GM21737 (cell line): ENCODE measurements at regions not wholly inside any gene's neighbourhood (a gene's known extent, or its start where the extent isn't known, plus 50 kb on each side); places are given as distances from the start of the nearest gene placed in this dataset.

Experiments
- ATAC-seq: cut with Tn5 transposase; IDR thresholded peaks from one replicate; pipeline ENCODE4 v1.9.1; 2021; ENCODE audit warnings: mild to moderate bottlenecking, moderate library complexity; ENCODE audit not compliant: unreplicated experiment

DNA sequence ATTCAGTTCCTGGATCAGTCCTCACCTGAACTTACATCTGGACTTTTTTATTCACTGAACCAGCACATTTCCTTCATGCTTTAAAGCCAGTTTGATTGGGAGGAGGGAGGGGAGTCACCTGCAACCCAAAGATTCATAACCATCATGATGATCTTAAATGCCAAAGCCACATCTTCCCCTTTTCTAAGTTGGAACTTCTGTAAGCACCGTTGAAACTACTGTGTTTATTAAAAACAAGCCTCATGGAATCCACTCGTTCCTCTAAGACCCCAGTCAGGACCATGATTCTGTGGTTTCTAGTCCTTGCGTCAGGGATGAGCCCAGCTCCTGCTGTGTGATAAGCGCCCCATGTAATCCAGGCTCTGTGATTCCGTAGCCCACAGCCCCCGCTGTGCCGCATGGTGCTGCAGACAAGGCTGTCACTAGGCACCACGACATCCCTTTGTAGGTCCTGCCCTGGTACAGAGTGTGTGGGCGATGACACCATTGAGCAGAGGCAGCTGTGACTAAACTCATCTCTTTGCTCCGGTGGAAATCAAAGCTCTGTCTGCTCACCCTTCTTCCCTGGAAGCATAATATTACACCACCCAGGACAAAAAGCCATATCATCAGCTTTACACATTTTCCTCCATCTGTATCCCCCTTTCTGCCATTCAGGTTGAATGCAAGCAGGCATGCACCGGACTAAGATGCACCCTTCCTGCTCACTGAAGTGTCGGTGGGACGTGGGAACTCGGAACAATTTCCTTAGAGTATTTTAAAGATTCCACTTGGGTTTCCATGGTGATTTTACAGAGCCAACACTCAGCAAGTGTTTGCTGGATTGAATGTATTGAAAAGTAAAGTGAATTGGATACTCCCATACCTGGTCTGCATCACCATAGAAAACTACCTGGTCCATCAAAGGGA lies 132.0 kb upstream of the FSTL4 start:
- no peak for ATAC-seq

DNA sequence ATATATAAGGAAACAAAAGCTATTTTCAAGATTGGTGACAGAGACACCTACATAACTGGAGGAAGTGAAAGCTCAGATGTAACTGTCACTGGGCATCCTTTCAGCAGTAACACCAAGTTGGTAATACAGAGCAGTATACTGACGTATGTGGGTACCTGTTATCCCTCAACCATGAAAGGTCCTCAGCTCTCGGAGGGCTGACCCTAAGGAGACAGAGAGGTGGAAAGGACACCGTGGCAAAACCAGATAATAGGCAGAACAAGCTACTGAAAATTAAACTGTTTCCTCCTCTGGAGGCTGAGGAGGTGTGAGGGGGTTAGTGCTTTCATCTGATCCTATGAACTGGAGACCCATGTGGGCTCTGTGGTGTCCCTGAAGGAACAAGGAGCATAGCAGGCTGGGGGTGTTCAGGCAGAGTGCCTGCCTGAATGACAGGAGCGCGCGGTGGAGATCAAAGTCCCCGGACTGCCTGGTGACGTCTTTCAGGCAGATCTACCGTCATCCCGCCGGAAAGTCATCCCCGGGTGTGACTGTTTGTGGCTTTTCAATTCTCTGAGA lies 130.2 kb upstream of the FSTL4 start:
- no peak for ATAC-seq

DNA sequence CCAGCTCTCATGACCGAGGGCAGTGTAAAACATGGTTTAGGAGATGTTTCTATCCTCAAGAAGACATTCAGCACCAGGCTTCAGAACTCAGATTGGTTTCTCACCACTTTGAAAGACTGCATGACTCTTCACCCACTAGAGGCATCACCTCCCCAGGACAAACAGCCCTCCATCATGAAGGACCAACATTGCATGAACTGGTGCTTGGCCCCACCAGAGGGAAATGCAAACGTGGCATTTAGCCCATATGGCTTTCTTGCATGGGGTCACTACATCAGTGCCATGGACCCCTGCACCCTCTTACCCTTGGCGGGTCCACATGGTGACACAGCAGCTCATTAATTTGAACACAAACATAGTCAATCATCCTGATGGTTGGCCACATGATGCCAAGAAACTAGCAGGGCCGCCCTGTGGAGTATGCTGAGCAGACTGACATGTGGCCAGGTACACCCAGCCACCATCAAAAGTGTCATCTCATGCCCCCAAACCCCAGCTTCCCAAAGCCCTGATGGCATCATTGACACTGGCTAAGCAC lies 129.5 kb upstream of the FSTL4 start:
- ATAC-seq = no peak

DNA sequence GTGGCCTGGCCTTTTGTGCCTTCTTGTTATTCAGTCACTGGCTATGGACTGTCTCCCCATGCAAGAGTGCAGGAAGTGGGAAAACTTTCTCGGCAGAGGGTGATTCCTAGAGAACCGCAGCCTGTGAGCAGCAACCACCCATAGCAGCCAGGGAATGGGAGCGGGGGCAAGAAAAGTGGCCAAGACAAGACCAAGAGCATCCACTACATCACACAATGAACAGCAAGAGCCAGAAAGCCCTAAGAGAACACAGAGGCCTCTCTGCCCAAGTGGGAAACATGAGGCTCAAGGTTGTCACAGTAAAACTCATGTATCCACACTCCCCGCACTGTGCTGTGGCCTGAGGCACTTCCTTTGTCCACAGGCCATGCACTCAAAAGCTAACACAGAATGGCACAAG lies 129.1 kb upstream of the FSTL4 start:
- no peak for ATAC-seq

DNA sequence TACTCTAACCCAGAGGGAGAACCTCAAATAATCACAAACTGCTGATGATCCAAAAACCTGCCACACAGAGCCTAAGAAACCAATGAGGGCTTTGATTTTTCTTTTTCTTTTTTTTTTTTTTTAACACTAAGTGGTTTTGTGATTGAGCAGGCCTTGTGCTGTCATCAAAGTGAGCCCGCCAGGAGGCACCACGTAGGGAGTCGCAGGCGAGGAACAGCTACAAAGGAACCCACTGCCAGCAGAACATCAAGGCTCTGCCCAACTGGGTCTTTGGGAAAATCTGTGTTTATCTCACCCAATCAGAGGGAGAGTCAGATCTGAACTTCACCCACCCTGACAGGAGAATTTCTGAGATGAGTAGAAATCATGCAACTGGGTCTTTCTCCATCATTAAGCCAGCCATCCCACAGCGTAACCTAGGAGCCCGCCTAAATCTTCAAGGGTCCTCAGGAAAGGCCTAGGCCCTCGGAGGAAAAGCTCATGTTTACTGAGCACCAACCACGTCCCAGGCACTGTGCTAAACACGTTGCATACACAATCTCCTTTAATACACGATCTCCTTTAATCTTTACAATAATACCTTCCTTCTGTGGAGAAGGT lies 126.9 kb upstream of the FSTL4 start:
- ATAC-seq = no peak

DNA sequence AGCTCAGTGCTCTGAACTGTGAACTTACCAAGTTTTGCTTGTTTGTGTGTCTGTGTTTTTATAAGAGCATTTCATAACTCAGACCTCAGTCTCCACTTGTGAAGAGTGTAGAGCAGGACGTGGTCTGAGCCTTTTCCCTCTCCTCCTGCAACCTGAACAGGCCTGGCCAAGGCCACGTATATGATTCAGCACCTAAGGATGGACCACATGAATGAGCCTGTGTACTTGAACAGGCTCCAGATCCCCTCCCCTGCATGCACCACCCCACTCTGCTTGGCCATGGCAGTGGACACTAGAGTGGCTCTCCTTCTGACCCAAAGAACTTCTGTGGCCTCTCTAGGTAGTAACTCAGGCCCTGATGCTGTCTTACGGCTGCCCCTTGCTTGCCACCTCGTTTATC lies 125.9 kb upstream of the FSTL4 start:
- ATAC-seq = no peak

DNA sequence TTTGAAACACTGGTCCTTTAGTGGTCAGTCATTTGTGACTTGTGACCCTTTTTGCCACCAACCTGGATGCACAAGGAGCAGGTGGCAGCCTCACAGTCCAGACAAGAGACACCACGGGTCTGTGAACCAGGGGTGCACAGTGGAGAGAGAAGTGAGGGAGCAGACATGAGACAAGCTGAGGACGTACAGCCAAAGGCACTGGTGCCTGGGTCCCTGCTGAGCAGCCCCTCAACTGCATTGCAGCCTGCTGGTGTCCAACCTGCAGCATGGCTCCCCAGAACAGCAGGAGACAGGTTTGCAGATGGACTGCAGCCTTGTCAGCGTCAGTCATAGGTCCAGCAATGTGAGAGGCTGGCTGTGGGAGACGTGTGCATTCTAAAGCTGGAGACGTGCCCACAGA lies 124.2 kb upstream of the FSTL4 start:
- no peak for ATAC-seq

DNA sequence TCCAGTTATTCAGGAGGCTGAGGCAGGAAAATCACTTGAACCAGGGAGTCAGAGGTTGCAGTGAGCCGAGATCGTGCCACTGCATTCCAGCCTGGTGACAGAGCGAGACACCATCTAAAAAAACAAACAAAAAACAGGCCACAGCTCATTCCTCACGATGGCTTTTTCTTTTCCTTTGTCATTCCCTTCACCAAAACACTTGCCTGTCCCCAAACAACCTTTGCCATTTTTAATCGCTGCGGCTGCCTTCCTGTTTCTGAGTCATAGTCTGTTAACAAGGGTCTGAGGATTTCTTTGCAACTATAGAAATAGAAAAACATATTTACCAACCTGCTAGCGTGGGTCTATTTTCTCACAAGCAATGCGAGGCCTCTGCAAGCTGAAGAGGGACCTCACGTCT lies 123.0 kb upstream of the FSTL4 start:
- ATAC-seq = no peak

DNA sequence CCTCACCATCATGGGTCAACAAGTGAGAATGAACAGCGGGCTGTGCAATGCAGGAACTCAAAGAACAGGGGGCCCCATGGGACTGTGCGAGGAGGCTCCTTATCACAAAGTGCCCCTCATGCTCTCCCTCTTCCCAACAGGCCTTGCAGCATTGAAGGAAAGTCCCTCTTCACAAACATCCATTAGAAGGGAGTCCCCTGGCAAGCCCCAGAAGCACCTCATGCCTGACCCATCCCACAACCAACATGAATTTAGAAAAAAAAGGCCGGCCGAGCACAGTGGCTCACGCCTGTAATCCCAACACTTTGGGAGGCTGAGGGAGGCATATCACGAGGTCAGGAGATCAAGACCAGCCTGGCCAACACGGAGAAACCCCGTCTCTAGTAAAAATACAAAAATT lies 122.6 kb upstream of the FSTL4 start:
- no peak for ATAC-seq

DNA sequence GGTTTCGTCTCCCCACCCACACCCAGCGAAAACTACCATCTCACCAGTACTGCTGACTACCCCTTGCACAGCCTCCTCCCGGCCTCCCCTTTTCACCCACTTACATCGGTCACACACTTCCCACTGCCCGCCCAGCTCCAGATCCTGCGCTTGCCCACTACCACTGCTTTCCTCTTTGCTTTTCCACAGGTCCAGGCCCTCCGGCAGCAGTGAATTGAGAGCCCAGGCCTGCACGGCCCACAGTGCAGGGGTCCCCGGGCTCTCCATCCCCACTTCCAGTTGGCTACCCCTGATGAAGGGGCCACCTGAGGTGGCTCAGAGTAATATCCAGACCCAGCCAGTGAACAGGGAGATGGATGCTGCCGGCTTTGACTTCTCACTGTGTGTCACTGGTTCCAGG lies 120.2 kb upstream of the FSTL4 start:
- no peak for ATAC-seq

DNA sequence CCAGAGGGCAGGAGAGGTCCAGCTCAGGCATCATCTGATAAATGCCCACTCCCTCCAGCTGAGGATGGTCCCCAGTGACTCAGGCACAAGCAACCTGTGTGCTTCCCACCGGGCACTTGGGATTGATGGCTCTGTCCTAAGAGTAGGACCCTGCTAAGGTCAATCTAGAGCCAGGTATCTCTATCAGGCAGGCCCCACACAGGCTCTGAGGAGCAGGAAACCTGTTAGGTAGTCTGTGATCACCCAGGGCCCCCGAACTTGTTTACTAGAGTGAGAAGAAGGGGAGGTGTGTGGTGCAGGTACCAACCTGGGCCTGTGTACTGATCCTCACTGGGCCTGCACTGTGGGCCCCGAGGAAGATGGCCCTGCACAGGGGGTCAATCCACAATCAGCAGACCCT lies 119.6 kb upstream of the FSTL4 start:
- ATAC-seq = no peak

DNA sequence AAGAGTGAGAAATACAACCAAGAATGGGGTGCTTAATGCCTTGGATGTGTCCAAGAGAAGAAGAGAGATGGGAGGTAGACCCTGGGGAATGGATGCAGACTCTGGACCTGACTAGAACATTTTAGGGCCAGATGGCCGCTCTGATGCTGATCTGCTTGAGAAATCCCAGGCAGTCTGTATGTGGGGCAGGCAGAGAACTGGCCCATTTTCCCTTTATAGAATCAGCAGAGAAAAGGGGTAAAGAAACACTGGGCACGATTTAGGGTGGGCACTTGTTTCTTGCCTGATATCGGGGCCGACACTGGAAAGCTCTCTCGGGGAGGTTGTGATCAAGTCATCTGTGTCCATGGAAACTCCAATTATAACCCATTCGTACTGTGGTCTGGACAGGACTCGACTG lies 118.5 kb upstream of the FSTL4 start:
- no peak for ATAC-seq

DNA sequence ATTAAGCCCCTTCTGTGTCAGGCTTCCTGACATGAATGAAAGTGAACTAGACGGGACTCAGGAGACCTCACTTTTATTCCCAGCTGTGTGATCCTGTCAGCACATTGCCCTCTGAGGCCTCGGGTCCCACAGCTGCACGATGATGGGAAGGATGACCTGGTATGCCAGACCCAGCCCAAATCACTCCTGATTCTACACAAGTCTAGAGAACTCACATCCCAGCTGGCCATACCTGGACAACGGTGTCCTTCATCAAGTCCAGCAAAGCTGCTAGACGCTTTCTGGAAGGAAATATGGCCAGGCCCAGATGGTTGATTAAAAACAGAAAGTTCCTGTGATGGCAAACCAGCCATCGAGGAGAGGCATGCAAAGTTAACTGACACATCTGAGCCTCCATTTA lies 118.0 kb upstream of the FSTL4 start:
- no peak for ATAC-seq

DNA sequence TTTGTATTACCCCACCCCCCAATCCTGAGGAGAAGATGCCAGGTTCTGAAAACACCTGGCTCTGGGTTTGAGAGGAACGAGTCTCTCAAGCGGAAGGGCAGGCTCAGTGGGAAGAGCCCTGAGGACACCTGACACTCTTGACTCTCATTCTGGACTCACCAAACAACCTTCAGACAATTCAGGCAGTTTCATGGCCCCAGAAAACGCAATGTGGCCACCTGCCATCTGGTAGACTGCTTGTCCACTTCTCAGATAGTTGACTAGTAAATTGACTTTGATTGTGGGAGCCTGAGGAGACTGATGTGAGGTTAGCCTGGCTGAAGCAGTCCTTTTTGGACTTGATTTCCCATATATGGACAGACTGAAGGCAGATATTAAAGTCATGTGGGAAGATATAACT lies 117.5 kb upstream of the FSTL4 start:
- ATAC-seq = no peak

DNA sequence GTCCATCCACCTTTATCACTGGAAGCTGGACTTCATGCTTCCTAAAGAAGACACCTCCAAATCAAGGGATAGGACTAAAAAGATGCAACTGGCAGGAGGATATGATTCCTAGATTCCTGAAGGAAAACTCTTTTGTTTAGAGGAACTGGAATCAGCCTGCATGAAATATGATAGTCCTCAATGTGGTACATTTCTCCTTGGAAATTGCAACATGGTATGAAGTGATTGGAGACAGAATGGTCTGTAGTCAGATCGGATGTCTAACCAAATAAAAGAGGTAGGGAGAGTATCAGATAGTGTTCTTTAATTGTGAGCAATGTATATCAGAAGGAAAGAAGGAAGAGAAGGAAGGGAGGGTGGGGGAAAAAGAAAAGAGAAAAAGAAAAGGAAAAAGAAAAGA lies 116.1 kb upstream of the FSTL4 start:
- no peak for ATAC-seq

DNA sequence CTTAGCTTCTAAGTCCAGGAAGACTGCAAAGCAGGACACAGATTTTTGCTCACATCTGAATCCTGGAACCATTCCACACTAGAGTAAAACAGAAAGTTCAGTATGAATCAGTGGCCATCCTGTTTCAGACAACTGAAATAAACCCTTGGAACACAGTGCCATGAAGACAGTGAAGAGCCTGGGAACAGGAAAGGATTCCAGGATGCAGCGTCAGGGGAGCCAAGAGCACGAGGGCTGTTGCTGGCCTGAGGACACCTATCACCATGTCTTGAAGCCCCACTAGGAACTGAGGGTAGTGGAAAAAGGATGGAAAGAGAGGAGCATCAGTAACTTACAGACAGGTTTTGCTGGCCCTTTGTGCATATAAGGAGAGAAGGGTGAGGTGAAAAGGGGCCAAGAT lies 115.3 kb upstream of the FSTL4 start:
- no peak for ATAC-seq

DNA sequence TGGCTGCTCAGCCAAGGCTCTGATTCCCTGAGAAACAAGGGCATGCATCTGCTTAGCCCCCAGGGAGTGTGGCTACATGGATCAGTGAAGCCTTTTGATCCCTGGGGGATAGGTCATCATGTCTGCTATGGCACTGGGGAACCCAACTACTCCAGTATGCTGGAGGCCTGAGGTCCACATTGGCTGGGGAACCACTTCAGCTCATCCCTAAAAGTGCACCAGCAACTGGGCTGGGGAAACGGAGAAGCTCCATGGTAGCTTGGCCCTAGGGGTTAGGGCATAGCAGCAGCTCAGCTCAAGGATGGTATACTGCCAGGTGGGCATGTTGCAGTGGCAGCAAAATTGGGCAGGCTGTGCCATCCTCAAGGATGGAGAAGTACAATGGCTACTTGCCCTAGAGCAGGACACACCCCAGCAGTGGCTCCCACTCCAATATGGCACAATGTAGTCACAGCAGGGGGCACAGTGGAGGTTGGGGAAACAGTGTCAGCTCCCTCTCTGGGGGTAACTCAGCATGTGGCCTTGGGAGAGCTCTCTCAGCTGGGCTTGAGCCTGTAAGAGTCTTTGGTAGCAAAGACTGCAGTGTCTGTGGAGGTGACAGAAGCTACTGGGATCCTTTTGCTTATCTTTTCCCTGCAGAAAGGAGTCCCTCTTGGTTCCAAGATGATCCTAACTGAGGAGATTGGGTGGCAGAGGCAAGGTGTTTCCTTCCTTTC lies 111.5 kb upstream of the FSTL4 start:
- ATAC-seq = no peak

DNA sequence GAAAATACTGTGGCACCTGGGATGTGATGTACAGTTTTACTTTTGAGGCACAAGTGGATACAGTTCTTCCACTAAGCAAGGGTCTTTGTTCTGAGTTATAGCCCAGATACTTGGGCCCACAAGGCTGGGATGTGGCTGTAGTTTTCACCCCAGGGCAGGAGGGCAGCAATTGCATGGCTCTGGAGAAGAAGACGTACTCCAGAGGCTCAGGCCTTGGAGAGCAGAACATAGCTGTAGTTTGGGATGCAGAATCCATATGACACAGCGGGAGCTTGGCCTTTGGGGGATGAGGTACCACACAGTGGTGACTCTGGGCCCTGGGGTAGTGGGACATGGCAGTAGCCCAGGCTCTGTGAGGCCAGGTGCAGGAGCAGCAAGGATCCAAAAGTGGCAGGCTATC lies 110.8 kb upstream of the FSTL4 start:
- ATAC-seq = no peak

DNA sequence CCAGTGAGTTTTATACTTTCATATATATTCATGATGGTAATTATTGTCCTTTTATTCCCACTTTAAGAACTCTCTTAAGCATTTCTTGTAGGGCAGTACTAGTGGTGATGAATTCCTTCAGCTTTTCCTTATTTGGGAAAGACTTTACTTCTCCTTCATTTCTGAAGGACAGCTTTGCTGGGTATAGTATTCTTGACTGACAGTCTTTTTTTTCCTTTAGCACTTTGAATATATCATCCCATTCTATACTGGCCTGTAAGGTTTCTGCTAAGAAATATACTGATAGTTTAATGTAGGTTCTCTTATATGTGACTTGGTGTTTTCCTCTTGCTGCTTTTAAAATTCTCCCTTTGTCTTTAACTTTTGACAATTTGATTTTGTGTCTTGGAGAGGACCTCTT lies 109.0 kb upstream of the FSTL4 start:
- no peak for ATAC-seq

DNA sequence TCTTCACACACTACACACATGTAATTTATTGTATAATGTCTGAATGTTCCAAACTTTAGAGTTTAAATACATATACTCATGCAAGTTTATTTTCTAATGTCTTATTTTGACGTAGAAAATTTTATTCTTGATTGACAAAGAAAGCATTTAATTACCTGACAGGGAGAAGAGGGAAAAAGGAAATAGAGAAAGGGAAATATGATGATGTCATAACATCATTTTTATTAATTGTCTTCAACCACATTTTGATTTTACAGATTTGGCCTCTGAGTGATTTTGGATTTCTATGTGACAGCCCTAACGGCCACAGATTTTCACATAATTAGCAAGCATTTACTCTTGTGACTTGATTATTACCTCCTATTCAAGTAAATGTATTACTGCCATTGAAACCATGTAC lies 106.1 kb upstream of the FSTL4 start:
- ATAC-seq = no peak

DNA sequence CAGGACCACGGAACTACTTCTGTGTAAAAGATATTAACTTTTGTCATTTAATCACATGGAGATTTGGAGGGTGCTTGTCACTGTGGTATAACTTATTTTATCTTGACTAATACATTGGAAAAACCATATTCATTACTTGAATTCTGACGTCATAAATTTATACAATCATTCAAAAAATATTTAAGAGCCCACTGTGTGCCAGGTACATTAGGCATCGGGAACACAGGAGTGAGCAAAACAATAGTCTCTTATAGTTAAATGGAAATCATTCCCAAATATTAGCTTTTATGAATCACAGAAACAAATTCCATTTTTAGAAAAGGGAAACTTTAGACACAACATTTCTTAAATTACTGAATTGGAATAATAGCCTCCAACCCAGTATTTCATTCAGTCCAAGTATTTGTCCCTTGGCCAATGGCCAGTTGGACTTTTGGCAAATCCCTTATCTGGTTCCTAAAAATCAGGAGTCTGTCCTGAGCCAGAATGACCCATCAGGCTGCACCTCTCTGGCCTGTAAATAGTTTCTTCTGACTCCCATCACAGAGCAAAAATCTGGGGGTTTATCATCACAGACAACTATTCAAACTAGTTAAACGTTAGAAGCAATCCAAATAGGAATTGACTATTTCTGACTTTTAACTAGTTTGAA lies 104.3 kb upstream of the FSTL4 start:
- no peak for ATAC-seq
